Spinal cord (tissue), 9 donors: ENCODE measurements at regions not wholly inside any gene's neighbourhood (a gene's known extent, or its start where the extent isn't known, plus 50 kb on each side); places are given as distances from the start of the nearest gene placed in this dataset.
A peak's percentile ranks its signal among the peaks of the same experiment; 100 is the strongest.

ENCODE experiments used
- DNase-seq, 6 donors: peaks; one replicate each; pipeline versions ENCODE4 v3.0.0 to v3.0.0-alpha.2; 2013 to 2015; ENCODE audit warnings: low spot score in 6 of 6, low read depth in 4 of 6
- H3K27ac ChIP-seq: one replicate; pipeline ENCODE4 v1.5.1; 2013; ENCODE audit warnings: low read depth, low read length, control low read depth
- H3K27me3 ChIP-seq: one replicate; pipeline ENCODE4 v1.6.1; 2013; ENCODE audit warnings: low read length; ENCODE audit not compliant: control insufficient read depth, insufficient read depth
- H3K36me3 ChIP-seq: one replicate; pipeline ENCODE4 v1.6.1; 2013; ENCODE audit warnings: low read length; ENCODE audit not compliant: control insufficient read depth, insufficient read depth
- H3K4me1 ChIP-seq: one replicate; pipeline ENCODE4 v1.6.1; 2013; ENCODE audit warnings: low read length; ENCODE audit not compliant: control insufficient read depth, insufficient read depth
- H3K4me3 ChIP-seq: one replicate; pipeline ENCODE4 v1.5.1; 2013; ENCODE audit warnings: low read depth, low read length, control low read depth
- H3K9me3 ChIP-seq: one replicate; pipeline ENCODE4 v1.6.1; 2013; ENCODE audit warnings: low read length; ENCODE audit not compliant: control insufficient read depth, insufficient read depth
- WGBS: methylation state at CpG from one replicate; pipeline ENCODE4 v1.1.5; 2013; ENCODE audit warnings: missing lambda C conversion rate; ENCODE audit not compliant: insufficient coverage; 5-methylcytosine and 5-hydroxymethylcytosine counted together
- donor health status: healthy.

- H3K36me3 ChIP-seq, result no peaks in the 10 kb centered on the region
- no peak overlapping the region for H3K27ac ChIP-seq
- H3K4me3 ChIP-seq, result no peak overlapping the region
- DNase-seq, result no peak
- 96% methylated on average over 14 of the region's 17 CpGs for WGBS
- no peaks in the 10 kb centered on the region for H3K9me3 ChIP-seq
- H3K27me3 ChIP-seq, result no peaks in the 10 kb centered on the region
- peaks cover 7% of the 10 kb centered on the region for H3K4me1 ChIP-seq
Observed at GRCh38 chr13:111962431-111962891, 104.5 kb upstream of the SOX1 start.

GRCh38 chr13:111963031-111963430 lies 103.9 kb upstream of the SOX1 start:
- H3K9me3 ChIP-seq, result no peaks in the 10 kb centered on the region
- no peak overlapping the region for H3K4me3 ChIP-seq
- DNase-seq, result no peak
- H3K27ac ChIP-seq, result no peak overlapping the region
- WGBS, result 90% methylated on average over 13 of the region's 13 CpGs
- no peaks in the 10 kb centered on the region for H3K27me3 ChIP-seq
- peaks cover 9% of the 10 kb centered on the region for H3K4me1 ChIP-seq
- H3K36me3 ChIP-seq, result no peaks in the 10 kb centered on the region

- no peak overlapping the region for H3K4me3 ChIP-seq
- H3K4me1 ChIP-seq, result peaks cover 17% of the 10 kb centered on the region
- no peak overlapping the region for H3K27ac ChIP-seq
- no peak for DNase-seq
- H3K27me3 ChIP-seq, result peaks cover 6% of the 10 kb centered on the region
- 97% methylated on average over 23 of the region's 28 CpGs for WGBS
- no peaks in the 10 kb centered on the region for H3K9me3 ChIP-seq
- no peaks in the 10 kb centered on the region for H3K36me3 ChIP-seq
Observed at GRCh38 chr13:111964411-111965035, 102.4 kb upstream of the SOX1 start.

GRCh38 chr13:111965466-111966214 lies 101.3 kb upstream of the SOX1 start:
- Histone ChIP-seq H3K27ac (no peak overlapping the region), H3K36me3 (no peaks in the 10 kb centered on the region), H3K4me3 (no peak overlapping the region), H3K4me1 (peaks cover 17% of the 10 kb centered on the region), H3K27me3 (peaks cover 8% of the 10 kb centered on the region), H3K9me3 (no peaks in the 10 kb centered on the region)
- no peak for DNase-seq
- WGBS, result 81% methylated on average over 15 of the region's 24 CpGs

- 84% methylated on average over 7 of the region's 7 CpGs for WGBS
- peak overlapping the region; percentile 82 for H3K27ac ChIP-seq
- H3K4me3 ChIP-seq, result no peak overlapping the region
- no peaks in the 10 kb centered on the region for H3K9me3 ChIP-seq
- DNase-seq, result no peak
- no peaks in the 10 kb centered on the region for H3K36me3 ChIP-seq
- H3K27me3 ChIP-seq, result peaks cover 16% of the 10 kb centered on the region
- H3K4me1 ChIP-seq, result peaks cover 24% of the 10 kb centered on the region
Observed at GRCh38 chr13:111966933-111967332, 100.0 kb upstream of the SOX1 start.

- 44% methylated on average over 7 of the region's 8 CpGs for WGBS
- Histone ChIP-seq H3K9me3 (no peaks in the 10 kb centered on the region), H3K4me3 (no peak overlapping the region), H3K4me1 (peaks cover 30% of the 10 kb centered on the region), H3K27me3 (peaks cover 24% of the 10 kb centered on the region), H3K27ac (peak overlapping the region; percentile 82), H3K36me3 (no peaks in the 10 kb centered on the region)
- peak in 2 of 6 donors; percentile 58 to 85 for DNase-seq
Observed at GRCh38 chr13:111967572-111968201, 99.3 kb upstream of the SOX1 start.

- Histone ChIP-seq H3K27ac (peak overlapping the region; percentile 82), H3K4me3 (no peak overlapping the region), H3K27me3 (peaks cover 31% of the 10 kb centered on the region), H3K36me3 (no peaks in the 10 kb centered on the region), H3K9me3 (no peaks in the 10 kb centered on the region), H3K4me1 (peaks cover 36% of the 10 kb centered on the region)
- DNase-seq, result no peak
- 96% methylated on average over 9 of the region's 12 CpGs for WGBS
Observed at GRCh38 chr13:111968336-111969010, 98.5 kb upstream of the SOX1 start.

GRCh38 chr13:111969551-111970135 lies 97.3 kb upstream of the SOX1 start:
- no peak overlapping the region for H3K4me3 ChIP-seq
- WGBS, result 80% methylated on average over 9 of the region's 9 CpGs
- DNase-seq, result no peak
- H3K36me3 ChIP-seq, result no peaks in the 10 kb centered on the region
- peaks cover 45% of the 10 kb centered on the region for H3K4me1 ChIP-seq
- H3K27ac ChIP-seq, result no peak overlapping the region
- H3K9me3 ChIP-seq, result no peaks in the 10 kb centered on the region
- peaks cover 37% of the 10 kb centered on the region for H3K27me3 ChIP-seq

GRCh38 chr13:111970494-111971141 lies 96.3 kb upstream of the SOX1 start:
- no peak overlapping the region for H3K27ac ChIP-seq
- H3K4me1 ChIP-seq, result peaks cover 45% of the 10 kb centered on the region
- no peaks in the 10 kb centered on the region for H3K36me3 ChIP-seq
- H3K27me3 ChIP-seq, result peaks cover 37% of the 10 kb centered on the region
- H3K9me3 ChIP-seq, result no peaks in the 10 kb centered on the region
- H3K4me3 ChIP-seq, result no peak overlapping the region
- 90% methylated on average over 13 of the region's 18 CpGs for WGBS
- DNase-seq, result peak in 1 of 6 donors; percentile 18
